ENCODE measurements at regions not wholly inside any gene's neighbourhood (a gene's known extent, or its start where the extent isn't known, plus 50 kb on each side); places are given as distances from the start of the nearest gene placed in this dataset.
"Not testable (repeated sequence)": the region's sequence is repeated elsewhere in the genome, so short reads cannot be mapped to it uniquely, and the experiment has no call there.

GRCh38 chr10:20618011-20618547, 279.0 kb downstream of the NEBL start:
- intact Hi-C loops (cut with micrococcal nuclease): no loop called here
- DNase-seq (no peak), ATAC-seq (no peak)

DNA sequence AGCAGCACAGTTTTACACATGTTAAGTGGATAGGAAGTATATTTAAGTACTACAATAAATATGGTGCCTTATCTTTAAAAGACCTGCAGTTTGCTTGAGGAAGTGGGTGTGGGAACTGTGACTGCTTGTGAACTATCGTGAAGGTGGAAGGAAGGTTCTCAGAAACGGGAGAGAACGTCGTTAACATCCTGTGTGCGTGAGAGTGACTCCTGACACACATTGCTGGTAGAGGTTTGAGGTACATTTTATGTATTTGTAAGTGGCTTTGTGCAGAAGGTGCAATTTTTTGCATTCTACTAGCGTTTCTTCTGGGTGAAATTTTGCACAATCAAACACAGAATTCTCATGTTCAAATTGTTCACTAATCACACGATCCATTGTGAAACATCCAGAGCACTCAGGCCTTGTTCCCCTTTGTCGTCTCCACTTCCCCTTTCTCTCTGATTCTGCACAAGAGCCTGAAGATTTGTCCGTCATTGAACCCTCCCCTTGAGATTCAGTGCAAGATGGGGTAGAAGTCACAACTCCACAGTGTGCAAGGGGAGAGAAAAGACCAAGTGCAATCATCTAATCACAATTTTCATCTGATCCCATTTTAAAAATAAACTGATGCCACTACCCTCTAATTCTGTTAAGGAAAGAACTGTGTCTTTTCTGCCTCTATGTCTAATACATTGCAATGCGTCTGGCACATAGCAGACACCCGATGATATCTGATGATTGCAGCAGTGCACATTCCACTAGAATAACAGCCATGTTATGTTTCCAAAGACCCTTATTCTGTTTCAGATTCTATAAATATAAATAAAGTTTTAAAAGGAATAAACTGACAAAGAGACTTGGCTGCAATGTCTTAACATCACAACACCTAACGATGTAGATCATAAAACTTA, 279.9 kb downstream of the NEBL start:
- peak; percentile 24 for ATAC-seq
- DNase-seq: no peak
- intact Hi-C loops (cut with micrococcal nuclease): no loop called here

DNA sequence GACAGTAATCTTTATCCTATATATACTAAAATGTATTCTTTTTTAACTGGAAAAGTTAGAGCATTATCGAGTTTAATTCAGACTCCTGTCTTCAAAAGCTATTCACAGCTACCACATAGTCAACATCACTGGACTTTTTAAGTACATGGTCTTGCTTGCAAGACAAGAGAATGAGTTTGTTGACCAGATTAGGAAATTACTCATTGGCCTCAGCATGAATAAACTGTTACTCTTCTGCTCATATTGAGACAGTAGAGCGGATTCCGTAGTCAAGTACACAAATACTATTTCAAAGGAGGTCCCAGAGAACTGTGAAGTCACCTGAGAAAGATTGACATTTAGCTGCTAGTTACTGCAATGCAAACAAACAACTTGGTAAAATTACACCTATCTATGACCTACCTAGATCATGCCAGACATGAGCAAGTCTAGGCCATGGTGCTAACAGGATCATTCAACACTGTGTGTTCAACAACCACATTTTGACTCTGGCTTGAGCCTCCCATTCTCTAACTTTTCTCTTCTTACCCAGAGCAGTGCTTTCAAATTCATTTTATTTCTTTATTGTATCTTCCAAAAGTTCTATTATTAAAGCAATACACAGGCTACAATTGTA, 280.9 kb downstream of the NEBL start:
- DNase-seq (no peak), ATAC-seq (no peak)
- intact Hi-C loops (cut with micrococcal nuclease): no loop called here

GRCh38 chr10:20615395-20615794, 281.7 kb downstream of the NEBL start:
- intact Hi-C loops (cut with micrococcal nuclease): no loop called here
- DNase-seq (no peak), ATAC-seq (no peak)

DNA sequence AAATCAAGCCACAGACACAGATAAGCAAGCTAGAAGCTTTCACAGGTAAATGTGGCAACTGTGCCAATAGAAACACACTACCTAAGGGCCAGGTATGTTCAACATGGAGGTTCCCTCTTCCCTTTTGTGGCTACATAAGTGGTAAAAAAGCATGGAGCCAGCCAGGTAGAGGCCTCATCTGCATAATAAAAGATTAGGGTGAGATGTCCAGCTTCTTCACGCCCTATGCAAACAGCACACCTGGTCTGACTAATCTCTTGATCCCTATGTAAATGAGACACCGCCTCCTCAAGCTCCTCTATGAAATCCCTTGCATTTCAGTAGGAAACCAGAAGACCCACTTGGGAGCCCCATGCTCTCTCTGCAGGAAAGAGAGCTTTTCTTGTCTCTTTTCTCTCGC, 282.2 kb downstream of the NEBL start:
- no peak for ATAC-seq
- DNase-seq: no peak
- intact Hi-C loops (cut with micrococcal nuclease): no loop called here

- DNase-seq (no peak), ATAC-seq (no peak)
- intact Hi-C loops (cut with micrococcal nuclease): no loop called here
Measured at GRCh38 chr10:20608503-20608902, 288.6 kb downstream of the NEBL start.

GRCh38 chr10:20606985-20607384, 290.1 kb downstream of the NEBL start:
- DNase-seq (no peak), ATAC-seq (no peak)
- intact Hi-C loops (cut with micrococcal nuclease): no loop called here

DNA sequence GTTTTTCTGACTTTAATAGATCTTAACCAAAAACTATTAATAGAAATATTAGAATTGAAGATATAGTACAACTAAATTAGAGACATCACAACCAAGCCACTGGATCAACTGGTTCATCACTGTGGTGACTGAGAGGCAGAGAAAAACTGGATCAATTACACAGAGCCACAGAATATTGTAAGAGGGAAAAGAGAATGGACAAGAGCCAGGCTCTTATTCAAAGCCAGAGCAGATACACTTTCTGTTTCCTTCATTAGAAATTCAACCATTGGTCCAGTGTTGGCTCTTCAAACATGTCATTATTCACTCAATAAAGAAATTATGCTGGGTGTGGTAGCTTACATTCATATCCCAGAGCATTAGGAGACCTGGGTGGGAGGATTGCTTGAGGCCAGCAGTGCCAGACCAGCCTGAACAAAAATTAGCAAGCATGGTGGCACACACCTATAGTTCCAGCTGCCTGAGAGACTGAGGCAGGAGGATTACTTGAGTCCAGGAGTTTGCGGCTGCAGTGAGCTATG, 295.1 kb downstream of the NEBL start:
- intact Hi-C loops (cut with micrococcal nuclease): no loop called here
- DNase-seq (no peak), ATAC-seq (no peak)

- peak; percentile 67 for DNase-seq
- peak; percentile 96 for ATAC-seq
- intact Hi-C loops (cut with micrococcal nuclease): no loop called here
Measured at GRCh38 chr10:20598590-20598989, 298.5 kb downstream of the NEBL start.

DNA sequence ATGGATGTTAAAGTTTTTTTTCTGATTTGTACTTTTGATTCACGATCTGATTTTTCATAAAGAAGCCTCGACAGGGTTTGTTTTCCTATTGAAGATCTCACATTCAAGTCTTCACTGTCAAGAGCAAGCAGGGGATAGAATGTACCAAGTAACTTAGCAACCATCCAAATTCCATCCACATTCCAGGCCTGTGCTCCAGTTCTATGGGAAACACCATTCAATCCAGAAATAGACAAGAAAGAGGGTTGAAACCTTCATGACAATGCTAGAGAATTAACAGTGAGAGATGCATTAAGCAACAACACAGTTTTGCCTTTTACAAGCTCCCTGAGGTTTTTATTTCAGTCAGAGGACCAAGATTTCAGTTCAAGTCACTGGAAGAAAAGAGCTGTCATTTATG, 300.2 kb downstream of the NEBL start:
- DNase-seq: no peak
- intact Hi-C loops (cut with micrococcal nuclease): no loop called here
- ATAC-seq: peak; percentile 44

- DNase-seq (no peak), ATAC-seq (no peak)
- intact Hi-C loops (cut with micrococcal nuclease): no loop called here
Measured at GRCh38 chr10:20596065-20596755, 300.9 kb downstream of the NEBL start.

DNA sequence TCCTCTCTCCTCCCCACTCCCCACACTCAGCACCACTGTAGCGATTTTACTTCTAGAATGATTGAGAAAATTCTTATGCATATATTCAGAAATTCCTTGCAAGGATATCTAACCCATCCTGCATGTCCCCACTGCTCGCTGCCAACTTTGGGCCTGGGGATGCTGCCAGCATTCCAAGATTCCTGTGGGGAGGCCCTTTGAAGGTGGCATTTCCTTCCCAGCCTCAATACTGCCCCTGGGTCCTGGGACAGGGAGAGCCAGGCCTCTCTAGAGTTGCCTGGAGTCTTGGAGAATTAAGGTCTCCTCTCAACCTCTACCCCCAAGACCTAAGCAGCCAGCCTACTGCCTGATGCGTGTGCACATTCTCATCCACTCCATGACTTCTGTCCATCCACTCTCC, 303.5 kb downstream of the NEBL start:
- ATAC-seq (no peak), DNase-seq (no peak)
- intact Hi-C loops (cut with micrococcal nuclease): no loop called here

GRCh38 chr10:20582041-20582440, 315.1 kb downstream of the NEBL start:
- no peak for ATAC-seq

DNA sequence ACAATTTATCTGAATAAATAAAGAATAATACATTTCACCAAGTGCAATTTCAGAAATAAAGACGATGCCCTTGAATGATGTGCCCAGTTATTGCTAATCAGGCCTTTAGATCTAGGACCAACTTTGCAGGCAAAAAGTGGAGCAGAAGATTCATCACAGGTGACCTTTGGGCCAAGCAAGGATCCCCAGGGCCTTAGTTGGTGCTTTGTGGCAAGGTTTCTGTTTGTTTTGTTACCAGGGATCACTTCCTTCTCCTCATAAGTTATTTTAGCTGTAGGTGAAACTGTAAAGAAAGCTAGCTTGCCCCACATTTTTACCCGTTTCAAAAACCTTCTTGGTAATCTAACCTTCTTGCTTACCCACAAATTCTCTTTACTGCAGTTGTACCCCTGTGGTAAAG, 323.2 kb downstream of the NEBL start:
- no peak for ATAC-seq
- intact Hi-C loops (cut with micrococcal nuclease): no loop called here
- no peak for DNase-seq

More at GRCh38 chr10:20582041-20582440, 315.1 kb downstream of the NEBL start:
- intact Hi-C loops (cut with micrococcal nuclease): no loop called here
- DNase-seq: no peak

GRCh38 chr10:20555990-20556389, 341.1 kb downstream of the NEBL start:
- ATAC-seq; intact Hi-C loops (cut with micrococcal nuclease); DNase-seq: not testable (repeated sequence)

GRCh38 chr10:20552382-20552781, 344.7 kb downstream of the NEBL start:
- DNase-seq: no peak
- no peak for ATAC-seq
- intact Hi-C loops (cut with micrococcal nuclease): no loop called here

GRCh38 chr10:20551761-20552160, 345.4 kb downstream of the NEBL start:
- no peak for DNase-seq
- no peak for ATAC-seq
- intact Hi-C loops (cut with micrococcal nuclease): no loop called here

GRCh38 chr10:20535897-20536881, 360.9 kb downstream of the NEBL start:
- DNase-seq (no peak), ATAC-seq (no peak)
- intact Hi-C loops (cut with micrococcal nuclease): no loop called here
